ENCODE measurements at regions not wholly inside any gene's neighbourhood (a gene's known extent, or its start where the extent isn't known, plus 50 kb on each side); places are given as distances from the start of the nearest gene placed in this dataset.

DNA sequence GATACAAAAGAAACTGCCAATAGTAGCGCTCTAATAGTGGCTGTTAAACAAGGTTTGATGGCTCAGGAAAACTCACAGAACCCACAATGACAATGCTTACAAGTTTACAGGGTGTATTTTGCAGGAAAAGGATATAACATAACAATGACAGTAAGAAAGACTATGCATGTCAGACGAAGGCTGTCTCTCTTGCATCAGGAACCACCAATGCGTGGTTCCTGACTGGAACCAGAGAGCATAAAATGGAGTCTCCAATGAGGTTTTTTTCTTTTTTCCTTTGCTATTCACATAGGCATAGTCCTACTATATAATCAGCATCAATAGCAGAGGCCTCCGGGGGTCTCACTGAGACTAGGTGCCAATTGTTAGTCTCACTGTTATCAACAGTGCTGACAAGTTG, 120.4 kb upstream of the STEAP1 start:
- TF ChIP-seq, protein P1, sequence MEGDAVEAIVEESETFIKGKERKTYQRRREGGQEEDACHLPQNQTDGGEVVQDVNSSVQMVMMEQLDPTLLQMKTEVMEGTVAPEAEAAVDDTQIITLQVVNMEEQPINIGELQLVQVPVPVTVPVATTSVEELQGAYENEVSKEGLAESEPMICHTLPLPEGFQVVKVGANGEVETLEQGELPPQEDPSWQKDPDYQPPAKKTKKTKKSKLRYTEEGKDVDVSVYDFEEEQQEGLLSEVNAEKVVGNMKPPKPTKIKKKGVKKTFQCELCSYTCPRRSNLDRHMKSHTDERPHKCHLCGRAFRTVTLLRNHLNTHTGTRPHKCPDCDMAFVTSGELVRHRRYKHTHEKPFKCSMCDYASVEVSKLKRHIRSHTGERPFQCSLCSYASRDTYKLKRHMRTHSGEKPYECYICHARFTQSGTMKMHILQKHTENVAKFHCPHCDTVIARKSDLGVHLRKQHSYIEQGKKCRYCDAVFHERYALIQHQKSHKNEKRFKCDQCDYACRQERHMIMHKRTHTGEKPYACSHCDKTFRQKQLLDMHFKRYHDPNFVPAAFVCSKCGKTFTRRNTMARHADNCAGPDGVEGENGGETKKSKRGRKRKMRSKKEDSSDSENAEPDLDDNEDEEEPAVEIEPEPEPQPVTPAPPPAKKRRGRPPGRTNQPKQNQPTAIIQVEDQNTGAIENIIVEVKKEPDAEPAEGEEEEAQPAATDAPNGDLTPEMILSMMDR (IDR thresholded peaks at IDR 0.05; ENCODE audit: low read depth, low read length) = no peak
- no peak for TF ChIP-seq POLR2A (IDR thresholded peaks at IDR 0.05; ENCODE audit: extremely low read depth, insufficient read length)
